Lower leg skin (tissue), 3 donors: ENCODE measurements at regions not wholly inside any gene's neighbourhood (a gene's known extent, or its start where the extent isn't known, plus 50 kb on each side); places are given as distances from the start of the nearest gene placed in this dataset.

Source experiments
- POLR2A ChIP-seq, 2 donors: fragments of 450-650 bp; IDR thresholded peaks; one replicate each; pipeline ENCODE4 v1.6.1; 2016 to 2017; ENCODE audit warnings: antibody characterized with exemption in 2 of 2, mild to moderate bottlenecking in 1 of 2, moderate library complexity in 1 of 2
- TF ChIP-seq, protein P1 (sequence below), 3 donors: fragments of 450-650 bp; IDR thresholded peaks; one replicate each; pipeline ENCODE4 v1.5.1; 2016; ENCODE audit warnings: antibody characterized with exemption in 3 of 3, mild to moderate bottlenecking in 3 of 3, moderate library complexity in 2 of 3

DNA sequence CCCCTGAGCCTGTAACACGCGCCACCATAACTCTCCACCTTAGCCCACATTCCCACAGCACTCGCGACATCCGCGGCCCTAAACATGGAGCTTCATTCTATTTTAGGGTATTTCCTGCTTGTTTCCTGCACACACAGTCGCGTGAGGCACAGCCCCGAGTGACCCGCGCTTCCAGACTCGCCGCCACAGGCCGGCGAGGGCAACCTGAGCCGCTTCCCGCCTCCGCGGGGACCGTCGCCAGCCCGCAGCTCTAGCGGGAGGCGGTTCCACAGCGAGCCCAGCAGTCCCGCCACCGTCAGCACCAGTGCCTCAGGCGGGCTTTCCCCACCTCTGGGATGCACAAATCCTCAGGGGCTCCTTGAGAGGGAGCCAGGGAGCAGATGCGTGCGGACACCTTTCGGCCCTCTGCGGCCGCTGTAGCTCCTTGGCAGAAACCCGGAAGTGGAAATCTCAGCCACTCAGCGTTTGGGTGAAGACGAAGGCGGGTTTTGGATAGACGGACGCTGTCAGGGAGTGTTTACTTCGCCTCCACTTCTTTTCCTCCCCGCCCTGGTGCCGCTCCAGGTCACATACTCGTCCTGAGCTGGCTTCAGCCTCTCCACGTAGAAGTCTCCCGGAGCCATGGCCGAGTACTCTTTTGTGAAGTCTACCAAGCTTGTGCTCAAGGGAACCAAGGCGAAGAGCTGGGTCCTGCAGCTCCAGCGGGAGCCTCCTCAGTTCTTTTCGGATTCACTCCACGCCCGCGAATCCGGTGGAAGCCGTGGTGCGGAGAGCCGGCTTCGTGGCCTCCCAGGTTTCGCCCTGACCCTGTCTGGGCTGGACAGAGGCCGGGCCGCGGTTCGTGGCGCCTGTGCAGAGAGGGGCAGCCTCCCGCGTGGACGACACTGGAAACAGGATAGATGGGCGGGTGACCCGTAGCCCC, 2177.4 kb upstream of the DEFB115 start:
- TF ChIP-seq, protein P1, sequence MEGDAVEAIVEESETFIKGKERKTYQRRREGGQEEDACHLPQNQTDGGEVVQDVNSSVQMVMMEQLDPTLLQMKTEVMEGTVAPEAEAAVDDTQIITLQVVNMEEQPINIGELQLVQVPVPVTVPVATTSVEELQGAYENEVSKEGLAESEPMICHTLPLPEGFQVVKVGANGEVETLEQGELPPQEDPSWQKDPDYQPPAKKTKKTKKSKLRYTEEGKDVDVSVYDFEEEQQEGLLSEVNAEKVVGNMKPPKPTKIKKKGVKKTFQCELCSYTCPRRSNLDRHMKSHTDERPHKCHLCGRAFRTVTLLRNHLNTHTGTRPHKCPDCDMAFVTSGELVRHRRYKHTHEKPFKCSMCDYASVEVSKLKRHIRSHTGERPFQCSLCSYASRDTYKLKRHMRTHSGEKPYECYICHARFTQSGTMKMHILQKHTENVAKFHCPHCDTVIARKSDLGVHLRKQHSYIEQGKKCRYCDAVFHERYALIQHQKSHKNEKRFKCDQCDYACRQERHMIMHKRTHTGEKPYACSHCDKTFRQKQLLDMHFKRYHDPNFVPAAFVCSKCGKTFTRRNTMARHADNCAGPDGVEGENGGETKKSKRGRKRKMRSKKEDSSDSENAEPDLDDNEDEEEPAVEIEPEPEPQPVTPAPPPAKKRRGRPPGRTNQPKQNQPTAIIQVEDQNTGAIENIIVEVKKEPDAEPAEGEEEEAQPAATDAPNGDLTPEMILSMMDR (IDR thresholded peaks at IDR 0.05) = no peak
- TF ChIP-seq POLR2A (IDR thresholded peaks at IDR 0.05) = no peak
